Sigmoid colon (tissue), 6 donors: ENCODE measurements at regions not wholly inside any gene's neighbourhood (a gene's known extent, or its start where the extent isn't known, plus 50 kb on each side); places are given as distances from the start of the nearest gene placed in this dataset.

Experiments used
- DNase-seq: peaks from one replicate; pipeline ENCODE4 v3.0.0-alpha.2; 2019
- H3K27ac ChIP-seq, 4 donors: fragments of 200-600 bp; sonication (generic); one replicate each; pipeline ENCODE4 v1.5.1; 2016 to 2019; ENCODE audit warnings: mild to moderate bottlenecking in 1 of 4
- H3K27me3 ChIP-seq, 3 donors: fragments of 200-600 bp; sonication (generic); one replicate each; pipeline ENCODE4 v1.5.1; 2019; ENCODE audit warnings: mild to moderate bottlenecking in 1 of 3
- H3K36me3 ChIP-seq, 4 donors: fragments of 200-600 bp; sonication (generic); one replicate each; pipeline ENCODE4 v1.5.1; 2016 to 2019
- H3K4me1 ChIP-seq, 4 donors: fragments of 200-600 bp; sonication (generic); one replicate each; pipeline ENCODE4 v1.5.1; 2017 to 2019
- H3K4me3 ChIP-seq, 4 donors: fragments of 200-600 bp; sonication (generic); one replicate each; pipeline ENCODE4 v1.5.1; 2017 to 2019; ENCODE audit warnings: mild to moderate bottlenecking in 2 of 4, moderate library complexity in 1 of 4
- H3K9me3 ChIP-seq, 4 donors: fragments of 200-600 bp in 3 of 4; sonication (generic) in 3 of 4; one replicate each; pipeline versions ENCODE4 v1.5.1 to v1.6.1; 2013 to 2019
- EP300 ChIP-seq, 4 donors: sonication (generic); formaldehyde crosslinking; IDR thresholded peaks; one replicate each; pipeline ENCODE4 v1.6.1; 2017; ENCODE audit warnings: antibody characterized with exemption in 4 of 4
- POLR2A ChIP-seq, 2 donors: fragments of 450-650 bp; IDR thresholded peaks; one replicate each; pipeline ENCODE4 v1.6.1; 2016; ENCODE audit warnings: antibody characterized with exemption in 2 of 2, mild to moderate bottlenecking in 2 of 2, moderate library complexity in 2 of 2
- POLR2AphosphoS5 ChIP-seq, 4 donors: sonication (generic); formaldehyde crosslinking; IDR thresholded peaks; one replicate each; pipeline ENCODE4 v1.6.1; 2017; ENCODE audit warnings: antibody characterized with exemption in 4 of 4
- WGBS, 2 donors: extraction: QIAGEN DNeasy Blood & Tissue Kit; methylation state at CpG; one replicate each; pipeline ENCODE4 v1.1.7; 2013; 5-methylcytosine and 5-hydroxymethylcytosine counted together
- intact Hi-C: fragments of 100-400 bp; cut with DNase I; formaldehyde crosslinking; loops from one replicate; pipeline ENCODE4 v1.15.1; 2023
- TF ChIP-seq, protein P1 (sequence below), 4 experiments: fragments of 450-650 bp in 3 of 4; fragments of 200-600 bp in 1 of 4; IDR thresholded peaks; one replicate each; pipeline ENCODE4 v1.5.1; 2016 to 2019; ENCODE audit warnings: antibody characterized with exemption in 4 of 4, mild to moderate bottlenecking in 3 of 4, moderate library complexity in 2 of 4
- donor health status: healthy with polysubstance abuse.
- donor health status: healthy.

GRCh38 chr21:16910435-16911165, 602.2 kb upstream of the CXADR start:
- Histone ChIP-seq H3K36me3 (no peaks in the 10 kb centered on the region), H3K9me3 (no peaks in the 10 kb centered on the region), H3K27ac (peak overlapping the region in 1 of 4 donors; percentile 25), H3K4me3 (no peak overlapping the region), H3K4me1 (peaks cover 0 to 22% (median 11%) of the 10 kb centered on the region in 4 donors), H3K27me3 (no peaks in the 10 kb centered on the region)
- intact Hi-C loops, result no loop called here
- TF ChIP-seq POLR2A (IDR thresholded peaks at IDR 0.05), result no peak
- TF ChIP-seq EP300 (IDR thresholded peaks at IDR 0.05), result no peak
- TF ChIP-seq POLR2AphosphoS5 (IDR thresholded peaks at IDR 0.05), result no peak
- TF ChIP-seq, protein P1, sequence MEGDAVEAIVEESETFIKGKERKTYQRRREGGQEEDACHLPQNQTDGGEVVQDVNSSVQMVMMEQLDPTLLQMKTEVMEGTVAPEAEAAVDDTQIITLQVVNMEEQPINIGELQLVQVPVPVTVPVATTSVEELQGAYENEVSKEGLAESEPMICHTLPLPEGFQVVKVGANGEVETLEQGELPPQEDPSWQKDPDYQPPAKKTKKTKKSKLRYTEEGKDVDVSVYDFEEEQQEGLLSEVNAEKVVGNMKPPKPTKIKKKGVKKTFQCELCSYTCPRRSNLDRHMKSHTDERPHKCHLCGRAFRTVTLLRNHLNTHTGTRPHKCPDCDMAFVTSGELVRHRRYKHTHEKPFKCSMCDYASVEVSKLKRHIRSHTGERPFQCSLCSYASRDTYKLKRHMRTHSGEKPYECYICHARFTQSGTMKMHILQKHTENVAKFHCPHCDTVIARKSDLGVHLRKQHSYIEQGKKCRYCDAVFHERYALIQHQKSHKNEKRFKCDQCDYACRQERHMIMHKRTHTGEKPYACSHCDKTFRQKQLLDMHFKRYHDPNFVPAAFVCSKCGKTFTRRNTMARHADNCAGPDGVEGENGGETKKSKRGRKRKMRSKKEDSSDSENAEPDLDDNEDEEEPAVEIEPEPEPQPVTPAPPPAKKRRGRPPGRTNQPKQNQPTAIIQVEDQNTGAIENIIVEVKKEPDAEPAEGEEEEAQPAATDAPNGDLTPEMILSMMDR (IDR thresholded peaks at IDR 0.05), result no peak
- no peak for DNase-seq
- 73 to 77% methylated on average over 4 of the region's 4 CpGs for WGBS, 2 donors

- no peaks in the 10 kb centered on the region for H3K36me3 ChIP-seq
- peaks cover 0 to 22% (median 11%) of the 10 kb centered on the region in 4 donors for H3K4me1 ChIP-seq
- H3K4me3 ChIP-seq, result no peak overlapping the region
- peak overlapping the region in 1 of 4 donors; percentile 25 for H3K27ac ChIP-seq
- no peak for TF ChIP-seq POLR2A (IDR thresholded peaks at IDR 0.05)
- TF ChIP-seq POLR2AphosphoS5 (IDR thresholded peaks at IDR 0.05), result no peak
- TF ChIP-seq, protein P1 (IDR thresholded peaks at IDR 0.05), result no peak
- no peak for TF ChIP-seq EP300 (IDR thresholded peaks at IDR 0.05)
- DNase-seq, result no peak
- 62 to 96% methylated on average over 1 of the region's 1 CpG for WGBS, 2 donors
- H3K9me3 ChIP-seq, result no peaks in the 10 kb centered on the region
- intact Hi-C loops, result no loop called here
- no peaks in the 10 kb centered on the region for H3K27me3 ChIP-seq
These were observed 601.7 kb upstream of the CXADR start for GRCh38 chr21:16911166-16911607.

DNA sequence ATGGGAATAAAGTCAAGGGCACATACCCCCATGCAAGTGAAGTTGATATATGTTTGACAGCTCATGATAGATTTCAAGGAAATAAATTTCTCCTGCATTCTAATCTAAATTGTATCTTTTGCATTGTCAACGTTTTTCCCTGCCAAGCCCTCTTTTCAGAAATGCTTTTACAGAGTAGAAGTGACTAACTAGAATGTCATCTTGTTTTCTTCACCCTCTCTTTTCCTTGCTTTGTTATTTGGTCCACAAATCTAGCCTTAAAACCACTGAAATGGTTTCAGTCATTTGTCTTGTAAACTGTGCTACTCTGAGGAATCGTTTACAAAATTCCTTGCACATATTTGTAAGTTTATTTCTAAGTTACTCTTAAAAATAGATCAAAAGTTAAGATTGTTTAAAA, 600.8 kb upstream of the CXADR start:
- Histone ChIP-seq H3K4me3 (no peak overlapping the region), H3K27me3 (no peaks in the 10 kb centered on the region), H3K36me3 (no peaks in the 10 kb centered on the region), H3K27ac (peak overlapping the region in 1 of 4 donors; percentile 25), H3K9me3 (no peaks in the 10 kb centered on the region), H3K4me1 (peaks cover 0 to 22% (median 11%) of the 10 kb centered on the region in 4 donors)
- 23 to 45% methylated on average over 2 of the region's 2 CpGs for WGBS, 2 donors
- intact Hi-C loops, result no loop called here
- TF ChIP-seq, protein P1 (IDR thresholded peaks at IDR 0.05), result no peak
- TF ChIP-seq EP300 (IDR thresholded peaks at IDR 0.05) (no peak), POLR2A (IDR thresholded peaks at IDR 0.05) (no peak), POLR2AphosphoS5 (IDR thresholded peaks at IDR 0.05) (no peak)
- no peak for DNase-seq

- WGBS, 2 donors, result 46 to 65% methylated on average over 3 of the region's 3 CpGs
- Histone ChIP-seq H3K4me3 (no peak overlapping the region), H3K27ac (no peak overlapping the region), H3K9me3 (no peaks in the 10 kb centered on the region), H3K36me3 (no peaks in the 10 kb centered on the region), H3K27me3 (no peaks in the 10 kb centered on the region), H3K4me1 (peaks cover 0 to 18% (median 9%) of the 10 kb centered on the region in 4 donors)
- intact Hi-C loops, result no loop called here
- DNase-seq, result no peak
- TF ChIP-seq POLR2A (IDR thresholded peaks at IDR 0.05) (no peak), POLR2AphosphoS5 (IDR thresholded peaks at IDR 0.05) (no peak), EP300 (IDR thresholded peaks at IDR 0.05) (no peak)
- TF ChIP-seq, protein P1 (IDR thresholded peaks at IDR 0.05), result no peak
These were observed 599.8 kb upstream of the CXADR start for GRCh38 chr21:16913010-16913409.
